Smooth muscle cell (in vitro differentiated cells): ENCODE measurements at regions not wholly inside any gene's neighbourhood (a gene's known extent, or its start where the extent isn't known, plus 50 kb on each side); places are given as distances from the start of the nearest gene placed in this dataset.

Source experiments
- DNase-seq: peaks from one replicate; lab custom pipeline; 2025; ENCODE audit not compliant: unreplicated experiment; lab: John Stamatoyannopoulos, UW
- H2AFZ ChIP-seq: fragments of 200-600 bp; sonication (generic); 2 replicates; pipeline ENCODE4 v1.6.0; 2016; ENCODE audit warnings: antibody characterized with exemption, low read depth, mild to moderate bottlenecking
- H3F3A ChIP-seq: fragments of 200-600 bp; sonication (generic); 2 replicates; pipeline ENCODE4 v1.6.0; 2017; ENCODE audit warnings: antibody characterized with exemption, low read depth
- H3K27ac ChIP-seq: fragments of 200-600 bp; sonication (generic); 2 replicates; pipeline ENCODE4 v1.5.1; 2016; ENCODE audit warnings: low read depth, mild to moderate bottlenecking
- H3K27me3 ChIP-seq: fragments of 200-600 bp; sonication (generic); 2 replicates; pipeline ENCODE4 v1.6.1; 2016; ENCODE audit warnings: low read depth, mild to moderate bottlenecking
- H3K36me3 ChIP-seq: fragments of 200-600 bp; sonication (generic); 2 replicates; pipeline ENCODE4 v1.5.1; 2016; ENCODE audit warnings: low read depth
- H3K4me1 ChIP-seq: fragments of 200-600 bp; sonication (generic); 2 replicates; pipeline ENCODE4 v1.5.1; 2016; ENCODE audit warnings: low read depth
- H3K4me2 ChIP-seq: fragments of 200-600 bp; sonication (generic); 2 replicates; pipeline ENCODE4 v1.6.0; 2016; ENCODE audit warnings: mild to moderate bottlenecking
- H3K4me3 ChIP-seq: fragments of 200-600 bp; sonication (generic); 2 replicates; pipeline ENCODE4 v1.5.1; 2016; ENCODE audit warnings: mild to moderate bottlenecking
- H3K79me2 ChIP-seq: fragments of 200-600 bp; sonication (generic); 2 replicates; pipeline ENCODE4 v1.6.0; 2016; ENCODE audit warnings: low read depth, mild to moderate bottlenecking
- H3K9ac ChIP-seq: fragments of 200-600 bp; sonication (generic); 2 replicates; pipeline ENCODE4 v1.6.0; 2016; ENCODE audit warnings: low read depth
- H3K9me3 ChIP-seq: fragments of 200-600 bp; sonication (generic); replicated peaks from 2 replicates; pipeline ENCODE4 v1.5.1; 2016; ENCODE audit warnings: low read depth
- H4K20me1 ChIP-seq: fragments of 200-600 bp; sonication (generic); 2 replicates; pipeline ENCODE4 v1.6.0; 2016; ENCODE audit warnings: low read depth
- CTCF ChIP-seq: fragments of 200-600 bp; sonication (generic); IDR thresholded peaks from 2 replicates; pipeline ENCODE4 v1.5.1; 2017; ENCODE audit warnings: borderline replicate concordance, mild to moderate bottlenecking, antibody characterized with exemption; ENCODE audit not compliant: insufficient read depth, poor library complexity, severe bottlenecking
- WGBS: methylation state at CpG from one replicate; pipeline ENCODE4 v1.1.7; 2016; ENCODE audit warnings: low lambda C conversion rate; 5-methylcytosine and 5-hydroxymethylcytosine counted together

DNA sequence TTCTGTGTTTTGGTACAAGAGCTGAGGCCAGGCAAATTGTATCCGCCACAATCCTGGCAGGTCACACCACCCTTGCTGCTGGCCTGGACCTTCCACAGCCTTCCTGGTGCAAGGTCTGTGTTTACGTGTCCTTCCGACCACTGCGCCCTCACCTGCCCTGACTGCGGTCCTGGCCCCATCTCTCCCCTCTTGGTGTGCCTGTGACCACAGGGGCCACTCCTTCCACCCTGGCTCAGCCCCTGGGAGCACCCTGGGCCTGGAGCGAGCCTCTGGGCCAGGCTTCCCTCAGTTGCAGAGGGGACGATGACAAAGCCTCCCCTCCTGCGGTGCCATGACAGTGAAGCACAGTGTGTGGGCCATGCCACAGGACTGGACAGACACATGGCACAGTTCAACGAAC is 104.5 kb downstream of the PLXNA1 start:
- Histone ChIP-seq H3K4me1 (no peaks in the 10 kb centered on the region), H3K27ac (no peak overlapping the region), H3K27me3 (no peaks in the 10 kb centered on the region), H3K79me2 (no peaks in the 10 kb centered on the region), H3K4me2 (no peak overlapping the region), H3K9me3 (no peaks in the 10 kb centered on the region), H3F3A (no peaks in the 10 kb centered on the region), H3K36me3 (no peaks in the 10 kb centered on the region), H3K9ac (no peak overlapping the region), H3K4me3 (no peak overlapping the region), H2AFZ (no peak overlapping the region), H4K20me1 (no peaks in the 10 kb centered on the region)
- WGBS = 96% methylated on average over 9 of the region's 9 CpGs
- TF ChIP-seq CTCF = no peak
- DNase-seq = no peak

DNA sequence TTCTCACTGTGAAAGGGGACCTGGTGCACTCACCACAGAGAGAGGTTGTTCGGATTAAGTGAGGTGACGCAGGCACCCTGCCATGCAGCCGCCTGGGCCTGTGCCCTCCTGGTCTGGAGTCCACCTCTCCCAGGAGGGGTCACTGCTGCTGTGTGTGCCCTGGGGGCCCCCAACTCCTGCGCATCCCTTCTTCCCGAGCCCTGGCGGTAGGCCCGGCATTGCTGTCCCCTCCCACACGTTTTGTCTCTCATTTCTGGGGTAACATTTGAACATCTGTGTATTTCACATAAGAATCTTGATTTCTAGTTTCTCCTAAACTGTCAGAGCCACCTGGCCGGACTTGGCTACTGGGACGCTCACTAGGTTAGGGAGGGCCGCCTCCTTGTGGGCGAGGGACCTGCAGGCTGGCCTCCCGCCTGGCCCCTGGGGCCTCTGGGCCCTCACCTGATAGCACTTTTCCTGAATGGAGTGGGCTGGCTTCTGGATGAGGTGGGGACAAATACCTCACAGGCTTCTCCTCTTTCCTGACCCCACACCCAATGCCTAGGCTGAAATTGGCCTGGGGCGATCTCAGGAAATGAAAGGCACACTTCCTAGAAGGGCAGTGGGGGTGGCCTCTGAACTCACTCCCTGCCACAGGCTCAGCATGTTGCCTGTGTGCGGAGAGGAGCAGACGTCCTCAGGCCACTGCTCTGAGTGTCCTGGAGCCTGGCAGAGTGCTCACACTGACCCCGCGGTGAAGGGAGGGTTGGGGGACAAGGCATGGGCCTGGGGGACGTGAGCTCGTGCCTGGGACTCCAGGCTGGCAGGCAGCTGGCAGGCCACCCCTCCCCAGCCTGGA is 104.2 kb upstream of the PRR23E start:
- no peak overlapping the region for H2AFZ ChIP-seq
- no peak overlapping the region for H3K27ac ChIP-seq
- no peaks in the 10 kb centered on the region for H3K79me2 ChIP-seq
- no peak overlapping the region for H3K4me2 ChIP-seq
- no peak for TF ChIP-seq CTCF
- H3K9ac ChIP-seq = no peak overlapping the region
- 81% methylated on average over 20 of the region's 20 CpGs for WGBS
- no peak overlapping the region for H3K4me3 ChIP-seq
- H3K36me3 ChIP-seq = no peaks in the 10 kb centered on the region
- H3F3A ChIP-seq = no peaks in the 10 kb centered on the region
- H3K4me1 ChIP-seq = no peaks in the 10 kb centered on the region
- no peaks in the 10 kb centered on the region for H3K9me3 ChIP-seq
- H3K27me3 ChIP-seq = no peaks in the 10 kb centered on the region
- no peak for DNase-seq
- no peaks in the 10 kb centered on the region for H4K20me1 ChIP-seq

DNA sequence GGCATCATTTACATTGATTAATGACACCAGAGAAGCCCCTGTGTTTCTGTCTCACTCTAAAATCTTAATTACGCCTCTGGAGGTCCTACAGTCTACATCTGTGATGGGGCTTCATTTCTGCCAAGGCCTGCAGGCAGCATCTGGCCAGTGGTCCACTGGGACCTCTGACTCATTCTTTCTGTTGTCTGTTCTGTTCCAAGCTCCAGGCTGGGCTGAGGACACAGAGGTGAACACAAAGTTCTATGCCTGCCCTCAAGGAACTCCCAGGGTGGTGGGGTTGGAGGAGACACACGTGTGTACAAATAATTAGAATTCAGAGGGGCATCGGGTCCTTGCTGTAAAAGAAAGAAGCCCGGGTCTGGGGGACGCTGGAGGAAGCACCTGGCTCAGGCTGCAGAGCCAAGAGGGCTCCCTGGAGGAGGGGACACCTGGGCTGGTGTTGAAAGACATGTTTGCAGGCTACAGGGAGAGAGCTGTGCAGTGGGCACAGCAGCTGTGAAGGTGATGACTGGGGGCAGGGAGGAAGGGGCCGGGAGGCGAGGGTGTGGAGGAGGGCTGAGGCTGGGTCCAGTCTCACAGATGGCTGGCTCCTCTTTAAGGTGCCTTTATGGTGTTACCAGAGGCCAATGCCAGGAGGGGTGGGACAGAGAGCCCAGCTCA is 103.3 kb upstream of the PRR23E start:
- no peaks in the 10 kb centered on the region for H3K36me3 ChIP-seq
- H3K79me2 ChIP-seq = no peaks in the 10 kb centered on the region
- no peak for DNase-seq
- no peaks in the 10 kb centered on the region for H3F3A ChIP-seq
- TF ChIP-seq CTCF = no peak
- H3K9ac ChIP-seq = no peak overlapping the region
- H3K4me2 ChIP-seq = no peak overlapping the region
- no peaks in the 10 kb centered on the region for H3K27me3 ChIP-seq
- H3K4me3 ChIP-seq = no peak overlapping the region
- H3K4me1 ChIP-seq = no peaks in the 10 kb centered on the region
- no peak overlapping the region for H3K27ac ChIP-seq
- H4K20me1 ChIP-seq = no peaks in the 10 kb centered on the region
- no peak overlapping the region for H2AFZ ChIP-seq
- whole genome bisulfite sequencing = 89% methylated on average over 7 of the region's 7 CpGs
- no peaks in the 10 kb centered on the region for H3K9me3 ChIP-seq
